Panc1 (cell line): ENCODE measurements at regions not wholly inside any gene's neighbourhood (a gene's known extent, or its start where the extent isn't known, plus 50 kb on each side); places are given as distances from the start of the nearest gene placed in this dataset.

ENCODE experiments used
- POLR2AphosphoS5 ChIP-seq: IDR thresholded peaks from 2 replicates; pipeline ENCODE4 v1.6.1; 2012; ENCODE audit warnings: mild to moderate bottlenecking, low read depth, low read length, moderate library complexity
- SIN3A ChIP-seq: IDR thresholded peaks from 2 replicates; pipeline ENCODE4 v1.6.1; 2012; ENCODE audit warnings: low read depth, mild to moderate bottlenecking, low read length, moderate library complexity, borderline replicate concordance; ENCODE audit not compliant: insufficient read depth
- TF ChIP-seq, protein P1 (sequence below): fragments of 450-650 bp; IDR thresholded peaks from 2 replicates; pipeline ENCODE4 v1.5.1; 2017; ENCODE audit warnings: mild to moderate bottlenecking
- TF ChIP-seq, protein P2 (sequence below), 2 experiments: IDR thresholded peaks; 2 replicates each; pipeline ENCODE4 v1.6.1; 2011 to 2012; ENCODE audit warnings: low read depth in 2 of 2, control low read depth in 1 of 2, low read length in 1 of 2, mild to moderate bottlenecking in 1 of 2, moderate library complexity in 1 of 2; ENCODE audit not compliant: insufficient read depth in 1 of 2

DNA sequence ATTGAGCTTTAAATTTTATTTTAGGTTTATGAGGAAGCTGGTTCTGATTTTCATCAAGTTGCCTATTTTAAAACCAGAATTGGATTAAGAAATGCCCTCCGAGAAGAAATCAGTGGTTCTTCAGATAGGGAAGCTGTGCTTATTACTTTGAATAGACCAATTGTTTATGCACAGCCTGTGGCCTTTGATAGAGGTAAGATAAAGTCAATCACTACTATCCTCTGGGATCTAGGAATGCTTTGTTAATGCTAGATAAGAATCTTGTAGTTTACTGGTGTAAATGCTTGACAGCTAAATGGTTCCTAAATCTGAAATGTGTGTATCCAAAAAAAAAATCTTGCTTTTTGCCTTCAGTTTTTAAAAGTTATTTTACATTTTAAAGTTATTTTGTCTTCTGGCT, 73.0 kb upstream of the ADAD1 start:
- TF ChIP-seq POLR2AphosphoS5 (no peak), SIN3A (no peak)
- TF ChIP-seq, protein P1, sequence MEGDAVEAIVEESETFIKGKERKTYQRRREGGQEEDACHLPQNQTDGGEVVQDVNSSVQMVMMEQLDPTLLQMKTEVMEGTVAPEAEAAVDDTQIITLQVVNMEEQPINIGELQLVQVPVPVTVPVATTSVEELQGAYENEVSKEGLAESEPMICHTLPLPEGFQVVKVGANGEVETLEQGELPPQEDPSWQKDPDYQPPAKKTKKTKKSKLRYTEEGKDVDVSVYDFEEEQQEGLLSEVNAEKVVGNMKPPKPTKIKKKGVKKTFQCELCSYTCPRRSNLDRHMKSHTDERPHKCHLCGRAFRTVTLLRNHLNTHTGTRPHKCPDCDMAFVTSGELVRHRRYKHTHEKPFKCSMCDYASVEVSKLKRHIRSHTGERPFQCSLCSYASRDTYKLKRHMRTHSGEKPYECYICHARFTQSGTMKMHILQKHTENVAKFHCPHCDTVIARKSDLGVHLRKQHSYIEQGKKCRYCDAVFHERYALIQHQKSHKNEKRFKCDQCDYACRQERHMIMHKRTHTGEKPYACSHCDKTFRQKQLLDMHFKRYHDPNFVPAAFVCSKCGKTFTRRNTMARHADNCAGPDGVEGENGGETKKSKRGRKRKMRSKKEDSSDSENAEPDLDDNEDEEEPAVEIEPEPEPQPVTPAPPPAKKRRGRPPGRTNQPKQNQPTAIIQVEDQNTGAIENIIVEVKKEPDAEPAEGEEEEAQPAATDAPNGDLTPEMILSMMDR, result no peak
- TF ChIP-seq, protein P2, sequence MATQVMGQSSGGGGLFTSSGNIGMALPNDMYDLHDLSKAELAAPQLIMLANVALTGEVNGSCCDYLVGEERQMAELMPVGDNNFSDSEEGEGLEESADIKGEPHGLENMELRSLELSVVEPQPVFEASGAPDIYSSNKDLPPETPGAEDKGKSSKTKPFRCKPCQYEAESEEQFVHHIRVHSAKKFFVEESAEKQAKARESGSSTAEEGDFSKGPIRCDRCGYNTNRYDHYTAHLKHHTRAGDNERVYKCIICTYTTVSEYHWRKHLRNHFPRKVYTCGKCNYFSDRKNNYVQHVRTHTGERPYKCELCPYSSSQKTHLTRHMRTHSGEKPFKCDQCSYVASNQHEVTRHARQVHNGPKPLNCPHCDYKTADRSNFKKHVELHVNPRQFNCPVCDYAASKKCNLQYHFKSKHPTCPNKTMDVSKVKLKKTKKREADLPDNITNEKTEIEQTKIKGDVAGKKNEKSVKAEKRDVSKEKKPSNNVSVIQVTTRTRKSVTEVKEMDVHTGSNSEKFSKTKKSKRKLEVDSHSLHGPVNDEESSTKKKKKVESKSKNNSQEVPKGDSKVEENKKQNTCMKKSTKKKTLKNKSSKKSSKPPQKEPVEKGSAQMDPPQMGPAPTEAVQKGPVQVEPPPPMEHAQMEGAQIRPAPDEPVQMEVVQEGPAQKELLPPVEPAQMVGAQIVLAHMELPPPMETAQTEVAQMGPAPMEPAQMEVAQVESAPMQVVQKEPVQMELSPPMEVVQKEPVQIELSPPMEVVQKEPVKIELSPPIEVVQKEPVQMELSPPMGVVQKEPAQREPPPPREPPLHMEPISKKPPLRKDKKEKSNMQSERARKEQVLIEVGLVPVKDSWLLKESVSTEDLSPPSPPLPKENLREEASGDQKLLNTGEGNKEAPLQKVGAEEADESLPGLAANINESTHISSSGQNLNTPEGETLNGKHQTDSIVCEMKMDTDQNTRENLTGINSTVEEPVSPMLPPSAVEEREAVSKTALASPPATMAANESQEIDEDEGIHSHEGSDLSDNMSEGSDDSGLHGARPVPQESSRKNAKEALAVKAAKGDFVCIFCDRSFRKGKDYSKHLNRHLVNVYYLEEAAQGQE (IDR thresholded peaks at IDR 0.05; ENCODE audit: insufficient read depth in 1 of 2, low read depth in 2 of 2, low read length in 1 of 2), result no peak
